DOHH2 (cell line): ENCODE measurements at regions not wholly inside any gene's neighbourhood (a gene's known extent, or its start where the extent isn't known, plus 50 kb on each side); places are given as distances from the start of the nearest gene placed in this dataset.

Experiments used
- CTCF ChIP-seq: fragments of 200-600 bp; sonication (generic); IDR thresholded peaks from one replicate; pipeline ENCODE4 v1.5.1; 2014; ENCODE audit warnings: antibody characterized with exemption, mild to moderate bottlenecking, low read depth, low read length; ENCODE audit not compliant: poor library complexity, severe bottlenecking
- EZH2phosphoT487 ChIP-seq: fragments of 200-600 bp; sonication (generic); IDR thresholded peaks from 2 replicates; pipeline ENCODE4 v1.6.1; 2017; ENCODE audit warnings: borderline replicate concordance, mild to moderate bottlenecking, antibody characterized with exemption, low read length, moderate library complexity, mixed read lengths

GRCh38 chr2:489084-489483 lies 188.1 kb downstream of the TMEM18 start:
- TF ChIP-seq CTCF (no peak), EZH2phosphoT487 (no peak)
